AG08395 (cell line): ENCODE measurements at regions not wholly inside any gene's neighbourhood (a gene's known extent, or its start where the extent isn't known, plus 50 kb on each side); places are given as distances from the start of the nearest gene placed in this dataset.
"Not testable (repeated sequence)": the region's sequence is repeated elsewhere in the genome, so short reads cannot be mapped to it uniquely, and the experiment has no call there.

Source experiments
- DNase-seq: peaks from one replicate; pipeline ENCODE4 v3.0.0; 2012; ENCODE audit warnings: mixed read lengths, low spot score

- DNase-seq: no peak
Observed at GRCh38 chr2:107721178-107721577, 105.5 kb upstream of the RGPD4 start.

GRCh38 chr2:107721586-107721985 is 105.1 kb upstream of the RGPD4 start:
- DNase-seq: no peak

GRCh38 chr2:107725824-107726223 is 100.9 kb upstream of the RGPD4 start:
- DNase-seq: not testable (repeated sequence)

- no peak for DNase-seq
Observed at GRCh38 chr2:107727318-107727717, 99.4 kb upstream of the RGPD4 start.

GRCh38 chr2:107728586-107728985 is 98.1 kb upstream of the RGPD4 start:
- DNase-seq: no peak

GRCh38 chr2:107729440-107729839 is 97.3 kb upstream of the RGPD4 start:
- no peak for DNase-seq

- DNase-seq: no peak
Observed at GRCh38 chr2:107730898-107731297, 95.8 kb upstream of the RGPD4 start.

GRCh38 chr2:107731435-107731834 is 95.3 kb upstream of the RGPD4 start:
- no peak for DNase-seq

GRCh38 chr2:107735201-107735600 is 91.5 kb upstream of the RGPD4 start:
- DNase-seq: no peak

- no peak for DNase-seq
Observed at GRCh38 chr2:107737756-107738155, 88.9 kb upstream of the RGPD4 start.

GRCh38 chr2:107738266-107738665 is 88.4 kb upstream of the RGPD4 start:
- DNase-seq: no peak

GRCh38 chr2:107740300-107740699 is 86.4 kb upstream of the RGPD4 start:
- DNase-seq: no peak

- no peak for DNase-seq
Observed at GRCh38 chr2:107742460-107743027, 84.1 kb upstream of the RGPD4 start.

- DNase-seq: no peak
Observed at GRCh38 chr2:107743274-107743673, 83.4 kb upstream of the RGPD4 start.

- no peak for DNase-seq
Observed at GRCh38 chr2:107745100-107745499, 81.6 kb upstream of the RGPD4 start.

- DNase-seq: not testable (repeated sequence)
Observed at GRCh38 chr2:107746552-107747198, 80.0 kb upstream of the RGPD4 start.

GRCh38 chr2:107747199-107747963 is 79.3 kb upstream of the RGPD4 start:
- DNase-seq: not testable (repeated sequence)

GRCh38 chr2:107747964-107748583 is 78.6 kb upstream of the RGPD4 start:
- no peak for DNase-seq

GRCh38 chr2:107751936-107752335 is 74.8 kb upstream of the RGPD4 start:
- DNase-seq: no peak

- DNase-seq: not testable (repeated sequence)
Observed at GRCh38 chr2:107753806-107754205, 72.9 kb upstream of the RGPD4 start.

- DNase-seq: no peak
Observed at GRCh38 chr2:107757223-107757622, 69.5 kb upstream of the RGPD4 start.

- DNase-seq: no peak
Observed at GRCh38 chr2:107760620-107761364, 65.9 kb upstream of the RGPD4 start.
